Ishikawa (cell line): ENCODE measurements at regions not wholly inside any gene's neighbourhood (a gene's known extent, or its start where the extent isn't known, plus 50 kb on each side); places are given as distances from the start of the nearest gene placed in this dataset.

Experiments
- CEBPB ChIP-seq: IDR thresholded peaks from 2 replicates; pipeline ENCODE4 v1.6.1; 2012
- CREB1 ChIP-seq: IDR thresholded peaks from 2 replicates; pipeline ENCODE4 v1.6.1; 2012; ENCODE audit warnings: low read depth
- EGR1 ChIP-seq: IDR thresholded peaks from 2 replicates; pipeline ENCODE4 v1.6.1; 2012
- EP300 ChIP-seq: IDR thresholded peaks from 2 replicates; pipeline ENCODE4 v1.6.1; 2012; ENCODE audit warnings: borderline replicate concordance
- FOXM1 ChIP-seq: IDR thresholded peaks from 2 replicates; pipeline ENCODE4 v1.6.1; 2012; ENCODE audit warnings: low read depth, borderline replicate concordance
- NFIC ChIP-seq: IDR thresholded peaks from 2 replicates; pipeline ENCODE4 v1.6.1; 2012
- RAD21 ChIP-seq: IDR thresholded peaks from 2 replicates; pipeline ENCODE4 v1.6.1; 2012; ENCODE audit warnings: low read depth
- TAF1 ChIP-seq: IDR thresholded peaks from 2 replicates; pipeline ENCODE4 v1.6.1; 2012; ENCODE audit warnings: low read depth, mild to moderate bottlenecking
- TCF12 ChIP-seq: IDR thresholded peaks from 2 replicates; pipeline ENCODE4 v1.6.1; 2012; ENCODE audit warnings: low read depth
- TEAD4 ChIP-seq: IDR thresholded peaks from 2 replicates; pipeline ENCODE4 v1.6.1; 2012
- YY1 ChIP-seq: IDR thresholded peaks from 2 replicates; pipeline ENCODE4 v1.6.1; 2012; ENCODE audit warnings: low read depth
- ZBTB7A ChIP-seq: IDR thresholded peaks from 2 replicates; pipeline ENCODE4 v1.6.1; 2012; ENCODE audit warnings: low read depth
- TF ChIP-seq, protein P1 (sequence below): IDR thresholded peaks from 2 replicates; pipeline ENCODE4 v1.6.1; 2012; ENCODE audit warnings: low read depth, mild to moderate bottlenecking
- TF ChIP-seq, protein P2 (sequence below): IDR thresholded peaks from 2 replicates; pipeline ENCODE4 v1.6.1; 2012
- TF ChIP-seq, protein P3 (sequence below): IDR thresholded peaks from 2 replicates; pipeline ENCODE4 v1.6.1; 2012

DNA sequence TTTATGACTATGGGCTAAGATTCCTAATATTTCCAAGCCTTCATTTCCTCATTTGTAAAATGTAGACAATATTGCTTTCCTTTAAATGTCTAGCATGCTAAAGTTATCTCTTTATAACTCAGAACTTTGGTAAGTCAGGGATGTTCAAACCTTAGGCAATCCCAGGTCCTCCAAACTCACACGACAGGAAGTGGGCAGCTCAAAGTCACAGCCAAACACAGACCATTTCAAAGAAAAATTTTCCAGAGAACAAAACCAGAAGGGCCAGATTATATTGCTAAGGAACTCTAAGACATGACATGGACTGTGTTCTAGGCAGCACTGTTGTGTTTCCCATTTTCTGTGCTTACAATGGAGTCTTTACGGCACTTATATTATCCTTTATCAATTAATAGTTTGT is 87.8 kb upstream of the DYNC1I1 start:
- TF ChIP-seq FOXM1 (no peak), ZBTB7A (no peak), NFIC (no peak), TCF12 (no peak), CREB1 (no peak), RAD21 (no peak), TEAD4 (no peak), CEBPB (no peak), TAF1 (no peak), YY1 (no peak)
- TF ChIP-seq, protein P1, sequence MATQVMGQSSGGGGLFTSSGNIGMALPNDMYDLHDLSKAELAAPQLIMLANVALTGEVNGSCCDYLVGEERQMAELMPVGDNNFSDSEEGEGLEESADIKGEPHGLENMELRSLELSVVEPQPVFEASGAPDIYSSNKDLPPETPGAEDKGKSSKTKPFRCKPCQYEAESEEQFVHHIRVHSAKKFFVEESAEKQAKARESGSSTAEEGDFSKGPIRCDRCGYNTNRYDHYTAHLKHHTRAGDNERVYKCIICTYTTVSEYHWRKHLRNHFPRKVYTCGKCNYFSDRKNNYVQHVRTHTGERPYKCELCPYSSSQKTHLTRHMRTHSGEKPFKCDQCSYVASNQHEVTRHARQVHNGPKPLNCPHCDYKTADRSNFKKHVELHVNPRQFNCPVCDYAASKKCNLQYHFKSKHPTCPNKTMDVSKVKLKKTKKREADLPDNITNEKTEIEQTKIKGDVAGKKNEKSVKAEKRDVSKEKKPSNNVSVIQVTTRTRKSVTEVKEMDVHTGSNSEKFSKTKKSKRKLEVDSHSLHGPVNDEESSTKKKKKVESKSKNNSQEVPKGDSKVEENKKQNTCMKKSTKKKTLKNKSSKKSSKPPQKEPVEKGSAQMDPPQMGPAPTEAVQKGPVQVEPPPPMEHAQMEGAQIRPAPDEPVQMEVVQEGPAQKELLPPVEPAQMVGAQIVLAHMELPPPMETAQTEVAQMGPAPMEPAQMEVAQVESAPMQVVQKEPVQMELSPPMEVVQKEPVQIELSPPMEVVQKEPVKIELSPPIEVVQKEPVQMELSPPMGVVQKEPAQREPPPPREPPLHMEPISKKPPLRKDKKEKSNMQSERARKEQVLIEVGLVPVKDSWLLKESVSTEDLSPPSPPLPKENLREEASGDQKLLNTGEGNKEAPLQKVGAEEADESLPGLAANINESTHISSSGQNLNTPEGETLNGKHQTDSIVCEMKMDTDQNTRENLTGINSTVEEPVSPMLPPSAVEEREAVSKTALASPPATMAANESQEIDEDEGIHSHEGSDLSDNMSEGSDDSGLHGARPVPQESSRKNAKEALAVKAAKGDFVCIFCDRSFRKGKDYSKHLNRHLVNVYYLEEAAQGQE: no peak
- TF ChIP-seq, protein P2, sequence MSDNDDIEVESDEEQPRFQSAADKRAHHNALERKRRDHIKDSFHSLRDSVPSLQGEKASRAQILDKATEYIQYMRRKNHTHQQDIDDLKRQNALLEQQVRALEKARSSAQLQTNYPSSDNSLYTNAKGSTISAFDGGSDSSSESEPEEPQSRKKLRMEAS: no peak

DNA sequence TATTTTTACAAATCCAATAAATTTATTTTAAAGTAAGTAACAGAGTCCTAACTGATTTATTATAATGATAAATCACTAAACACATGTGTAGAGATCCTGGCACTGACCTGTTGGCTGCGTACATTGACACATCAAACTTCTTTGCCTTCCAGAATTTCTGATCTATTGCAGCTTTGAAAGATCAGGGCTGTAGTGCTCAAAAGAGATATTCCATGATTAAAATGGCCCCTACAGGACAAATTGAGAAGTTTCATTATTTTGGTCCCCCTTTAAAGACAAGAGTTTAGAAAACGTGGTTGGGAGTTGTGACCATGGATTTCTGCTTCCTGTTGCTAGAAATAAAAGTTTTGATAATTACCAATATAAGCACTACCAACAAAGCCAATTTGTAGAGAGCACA is 87.7 kb upstream of the PDK4 start:
- TF ChIP-seq YY1: no peak
- peak; percentile 20; the same call in 1 of the 2 replicates for TF ChIP-seq RAD21

DNA sequence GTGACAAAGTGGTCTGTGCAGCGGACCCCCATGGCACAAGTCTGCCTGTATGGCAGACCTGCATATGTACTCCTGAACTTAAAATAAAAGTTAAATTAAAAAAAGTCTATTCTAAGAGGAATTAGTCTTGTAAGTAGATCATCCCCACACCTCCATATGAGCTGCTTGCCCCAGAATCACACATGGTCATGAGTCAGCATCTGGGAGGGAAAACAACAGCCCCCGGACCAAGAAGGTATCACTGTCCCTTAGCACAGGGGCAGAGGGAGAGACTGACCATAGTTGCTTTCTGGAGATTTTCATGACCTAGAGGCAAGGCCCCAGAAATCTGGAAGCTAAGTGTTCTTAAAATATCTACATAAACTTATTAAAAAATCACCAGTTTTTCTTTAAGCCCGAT is 86.6 kb upstream of the PDK4 start:
- TF ChIP-seq TCF12: no peak
- TF ChIP-seq TAF1: no peak
- TF ChIP-seq, protein P3, sequence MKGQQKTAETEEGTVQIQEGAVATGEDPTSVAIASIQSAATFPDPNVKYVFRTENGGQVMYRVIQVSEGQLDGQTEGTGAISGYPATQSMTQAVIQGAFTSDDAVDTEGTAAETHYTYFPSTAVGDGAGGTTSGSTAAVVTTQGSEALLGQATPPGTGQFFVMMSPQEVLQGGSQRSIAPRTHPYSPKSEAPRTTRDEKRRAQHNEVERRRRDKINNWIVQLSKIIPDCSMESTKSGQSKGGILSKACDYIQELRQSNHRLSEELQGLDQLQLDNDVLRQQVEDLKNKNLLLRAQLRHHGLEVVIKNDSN: no peak
- TF ChIP-seq CEBPB: no peak
- TF ChIP-seq EP300: no peak
- TF ChIP-seq ZBTB7A: no peak
- TF ChIP-seq TEAD4: no peak

DNA sequence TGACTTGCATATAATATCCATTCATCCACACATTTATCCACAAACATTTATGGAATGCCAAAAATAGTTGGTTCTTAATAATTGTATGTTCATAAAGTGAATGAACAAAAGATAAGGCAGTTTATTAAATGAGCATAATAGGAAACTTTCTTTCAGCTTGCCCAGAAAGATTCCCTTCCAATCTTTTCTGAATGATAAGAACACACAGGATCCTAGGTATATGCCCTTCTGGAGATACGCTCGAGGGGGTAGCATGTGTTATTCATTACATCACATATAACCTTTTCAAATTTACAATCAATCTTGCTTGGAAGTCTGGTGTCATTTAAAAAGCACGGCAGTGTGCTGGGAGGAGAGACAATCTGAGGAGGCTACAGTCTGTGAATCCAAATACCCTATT is 80.4 kb upstream of the PDK4 start:
- TF ChIP-seq EGR1: no peak
- TF ChIP-seq TEAD4: no peak
- TF ChIP-seq, protein P3: no peak
- TF ChIP-seq, protein P1: no peak
- TF ChIP-seq NFIC: no peak
- no peak for TF ChIP-seq CREB1
- TF ChIP-seq, protein P2: no peak

DNA sequence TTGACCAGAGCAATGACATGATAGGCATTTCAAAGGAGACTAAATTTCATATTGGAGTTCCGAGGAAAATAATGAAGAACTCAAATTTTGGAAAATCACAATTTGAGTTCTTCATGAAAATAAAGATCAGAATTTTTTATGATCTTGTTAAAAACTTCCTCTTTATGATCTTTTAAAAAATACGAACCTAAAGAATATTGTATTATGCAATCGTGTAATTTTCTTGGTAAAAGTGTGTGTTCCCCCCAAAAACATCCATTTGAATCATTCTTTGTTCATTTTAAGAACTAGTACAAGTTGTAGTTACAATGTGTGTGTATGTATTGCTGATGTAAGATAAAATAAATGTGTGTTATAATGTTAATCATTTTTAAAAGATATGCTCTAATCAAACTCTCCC is 79.3 kb upstream of the PDK4 start:
- TF ChIP-seq FOXM1 (no peak), EGR1 (no peak), EP300 (no peak), NFIC (no peak), TCF12 (no peak), YY1 (no peak), TAF1 (no peak), ZBTB7A (no peak), CREB1 (no peak), TEAD4 (no peak), RAD21 (no peak), CEBPB (no peak)
- TF ChIP-seq, protein P2: no peak
- TF ChIP-seq, protein P3: no peak
- TF ChIP-seq, protein P1: no peak
